Left kidney (tissue), 1 donor: ENCODE measurements at regions not wholly inside any gene's neighbourhood (a gene's known extent, or its start where the extent isn't known, plus 50 kb on each side); places are given as distances from the start of the nearest gene placed in this dataset.

Experiments
- DNase-seq: peaks from one replicate; pipeline ENCODE4 v3.0.0-alpha.2; 2013

GRCh38 chr18:34075963-34076860, 148.5 kb downstream of the NOL4 start:
- no peak for DNase-seq

GRCh38 chr18:34061226-34061625, 163.5 kb downstream of the NOL4 start:
- DNase-seq, result no peak

- DNase-seq, result no peak
Measured at GRCh38 chr18:34055227-34055626, 169.5 kb downstream of the NOL4 start.

GRCh38 chr18:34050661-34051060, 174.1 kb downstream of the NOL4 start:
- no peak for DNase-seq

- DNase-seq, result no peak
Measured at GRCh38 chr18:34049511-34049910, 175.2 kb downstream of the NOL4 start.

GRCh38 chr18:34048423-34048822, 176.3 kb downstream of the NOL4 start:
- DNase-seq, result no peak

GRCh38 chr18:34042423-34043146, 182.1 kb downstream of the NOL4 start:
- DNase-seq, result no peak

- DNase-seq, result no peak
Measured at GRCh38 chr18:34039611-34040010, 185.1 kb downstream of the NOL4 start.

GRCh38 chr18:34039201-34039600, 185.5 kb downstream of the NOL4 start:
- DNase-seq, result no peak

GRCh38 chr18:34038086-34038485, 186.6 kb downstream of the NOL4 start:
- DNase-seq, result no peak

GRCh38 chr18:34033968-34034367, 190.7 kb downstream of the NOL4 start:
- DNase-seq, result no peak

GRCh38 chr18:34031810-34032209, 192.9 kb downstream of the NOL4 start:
- no peak for DNase-seq

- DNase-seq, result no peak
Measured at GRCh38 chr18:34028324-34028723, 196.4 kb downstream of the NOL4 start.

GRCh38 chr18:34025191-34025801, 199.4 kb downstream of the NOL4 start:
- DNase-seq, result no peak

GRCh38 chr18:34023471-34023870, 201.2 kb downstream of the NOL4 start:
- DNase-seq, result no peak

- DNase-seq, result no peak
Measured at GRCh38 chr18:34018336-34018735, 206.4 kb downstream of the NOL4 start.

- no peak for DNase-seq
Measured at GRCh38 chr18:34003687-34004086, 221.0 kb downstream of the NOL4 start.

GRCh38 chr18:34002130-34002529, 222.6 kb downstream of the NOL4 start:
- no peak for DNase-seq

GRCh38 chr18:34001376-34001775, 223.3 kb downstream of the NOL4 start:
- DNase-seq, result no peak

GRCh38 chr18:33987206-33987605, 237.5 kb downstream of the NOL4 start:
- no peak for DNase-seq

- DNase-seq, result no peak
Measured at GRCh38 chr18:33983126-33983525, 241.6 kb downstream of the NOL4 start.

GRCh38 chr18:33960417-33960816, 264.3 kb downstream of the NOL4 start:
- no peak for DNase-seq

- no peak for DNase-seq
Measured at GRCh38 chr18:33959609-33960008, 265.1 kb downstream of the NOL4 start.
